Ishikawa (cell line): ENCODE measurements at regions not wholly inside any gene's neighbourhood (a gene's known extent, or its start where the extent isn't known, plus 50 kb on each side); places are given as distances from the start of the nearest gene placed in this dataset.

ENCODE experiments used
- CEBPB ChIP-seq: IDR thresholded peaks from 2 replicates; pipeline ENCODE4 v1.6.1; 2012
- CREB1 ChIP-seq: IDR thresholded peaks from 2 replicates; pipeline ENCODE4 v1.6.1; 2012; ENCODE audit warnings: low read depth
- EGR1 ChIP-seq: IDR thresholded peaks from 2 replicates; pipeline ENCODE4 v1.6.1; 2012
- EP300 ChIP-seq: IDR thresholded peaks from 2 replicates; pipeline ENCODE4 v1.6.1; 2012; ENCODE audit warnings: borderline replicate concordance
- FOXM1 ChIP-seq: IDR thresholded peaks from 2 replicates; pipeline ENCODE4 v1.6.1; 2012; ENCODE audit warnings: low read depth, borderline replicate concordance
- MAX ChIP-seq: IDR thresholded peaks from 2 replicates; pipeline ENCODE4 v1.6.1; 2012
- NFIC ChIP-seq: IDR thresholded peaks from 2 replicates; pipeline ENCODE4 v1.6.1; 2012
- RAD21 ChIP-seq: IDR thresholded peaks from 2 replicates; pipeline ENCODE4 v1.6.1; 2012; ENCODE audit warnings: low read depth
- REST ChIP-seq: IDR thresholded peaks from 2 replicates; pipeline ENCODE4 v1.6.1; 2012; ENCODE audit warnings: low read depth, mild to moderate bottlenecking
- TAF1 ChIP-seq: IDR thresholded peaks from 2 replicates; pipeline ENCODE4 v1.6.1; 2012; ENCODE audit warnings: low read depth, mild to moderate bottlenecking
- TCF12 ChIP-seq: IDR thresholded peaks from 2 replicates; pipeline ENCODE4 v1.6.1; 2012; ENCODE audit warnings: low read depth
- TEAD4 ChIP-seq: IDR thresholded peaks from 2 replicates; pipeline ENCODE4 v1.6.1; 2012
- USF1 ChIP-seq: IDR thresholded peaks from 2 replicates; pipeline ENCODE4 v1.6.1; 2012
- YY1 ChIP-seq: IDR thresholded peaks from 2 replicates; pipeline ENCODE4 v1.6.1; 2012; ENCODE audit warnings: low read depth
- ZBTB7A ChIP-seq: IDR thresholded peaks from 2 replicates; pipeline ENCODE4 v1.6.1; 2012; ENCODE audit warnings: low read depth

GRCh38 chr18:77733292-77733903 is 483.8 kb downstream of the GALR1 start:
- TF ChIP-seq TEAD4 (no peak), CEBPB (no peak), NFIC (no peak), EGR1 (no peak), TCF12 (no peak), MAX (no peak), ZBTB7A (no peak), CREB1 (no peak), YY1 (no peak), TAF1 (no peak), USF1 (no peak), FOXM1 (no peak), REST (no peak), EP300 (no peak), RAD21 (no peak)

- TF ChIP-seq CEBPB = no peak
- TF ChIP-seq USF1 = no peak
- no peak for TF ChIP-seq MAX
- TF ChIP-seq TAF1 = no peak
- TF ChIP-seq ZBTB7A = no peak
- no peak for TF ChIP-seq EGR1
- TF ChIP-seq YY1 = no peak
Measured at GRCh38 chr18:77736842-77737241, 487.2 kb downstream of the GALR1 start.

GRCh38 chr18:77737405-77737804 is 487.8 kb downstream of the GALR1 start:
- TF ChIP-seq CEBPB = peak; percentile 24; the same call in 1 of the 2 replicates
- no peak for TF ChIP-seq REST

- no peak for TF ChIP-seq TEAD4
- peak; percentile 39; the same call in 1 of the 2 replicates for TF ChIP-seq RAD21
Measured at GRCh38 chr18:77749089-77749488, 499.4 kb downstream of the GALR1 start.

GRCh38 chr18:77750006-77750405 is 500.4 kb downstream of the GALR1 start:
- no peak for TF ChIP-seq USF1
- TF ChIP-seq REST = no peak
- no peak for TF ChIP-seq CREB1
- no peak for TF ChIP-seq EP300
- TF ChIP-seq FOXM1 = no peak
- TF ChIP-seq YY1 = no peak
- TF ChIP-seq NFIC = no peak
- no peak for TF ChIP-seq CEBPB
- no peak for TF ChIP-seq ZBTB7A
- no peak for TF ChIP-seq TEAD4
- TF ChIP-seq RAD21 = no peak
